Endothelial cell of umbilical vein (primary cell): ENCODE measurements at regions not wholly inside any gene's neighbourhood (a gene's known extent, or its start where the extent isn't known, plus 50 kb on each side); places are given as distances from the start of the nearest gene placed in this dataset.

Source experiments
- BruUV-seq: library from RNA; stranded (reverse); fragments of 400-500 nt; replicated peaks from 2 replicates; lab custom pipeline; 2021; lab: Mats Ljungman, UMichigan
- CTCF ChIA-PET: fragments of 300-600, 350-600 bp; sonication (Branson Sonifier 250); formaldehyde crosslinking; loops from one replicate; lab custom pipeline; 2021; ENCODE audit warnings: antibody characterized with exemption, inconsistent platforms; lab: Charles Lee
- POLR2A ChIA-PET: fragments of 300-600, 350-600 bp; sonication (Branson Sonifier 250); formaldehyde crosslinking; loops from one replicate; lab custom pipeline; 2021; ENCODE audit warnings: antibody characterized with exemption, inconsistent platforms; lab: Charles Lee
- DNase-seq: peaks from one replicate; pipeline ENCODE4 v3.0.0-alpha.2; 2011; ENCODE audit warnings: low read depth, low spot score
- FAIRE-seq: peaks from 2 replicates; lab custom pipeline; 2011; peaks lifted over from hg19 to GRCh38; lab: Jason Lieb, UNC
- H2AFZ ChIP-seq: 2 replicates; pipeline ENCODE4 v1.6.0; 2012; ENCODE audit warnings: low read depth, low read length, control low read depth, inconsistent platforms
- H3K27ac ChIP-seq: 2 replicates; pipeline ENCODE4 v1.5.1; 2011; ENCODE audit warnings: low read depth, mild to moderate bottlenecking, control low read depth, low read length, moderate library complexity; ENCODE audit not compliant: insufficient read depth
- H3K27me3 ChIP-seq, 2 experiments: 2 replicates each; pipeline versions ENCODE4 v1.6.0 to v1.6.1; 2011; ENCODE audit warnings: low read length in 2 of 2, mixed read lengths in 1 of 2; ENCODE audit not compliant: control insufficient read depth in 2 of 2, insufficient read depth in 2 of 2
- H3K36me3 ChIP-seq, 2 experiments: 2 replicates in 1 of 2; 3 replicates in 1 of 2; pipeline ENCODE4 v1.5.1; 2011; ENCODE audit warnings: low read length in 2 of 2, mild to moderate bottlenecking in 1 of 2, moderate library complexity in 1 of 2; ENCODE audit not compliant: control insufficient read depth in 2 of 2, insufficient read depth in 2 of 2; ENCODE audit errors: extremely low read depth in 1 of 2
- H3K4me1 ChIP-seq: 3 replicates; pipeline ENCODE4 v1.5.1; 2011; ENCODE audit warnings: mild to moderate bottlenecking, low read length; ENCODE audit not compliant: control insufficient read depth, insufficient read depth; ENCODE audit errors: extremely low read depth
- H3K4me2 ChIP-seq: 2 replicates; pipeline ENCODE4 v1.6.1; 2011; ENCODE audit warnings: low read length, control low read depth, mixed read lengths; ENCODE audit not compliant: insufficient read depth
- H3K4me3 ChIP-seq, 3 experiments: fragments of 200-600 bp in 1 of 3; sonication (generic), shearing (Covaris generic) in 1 of 3; replicated peaks in 1 of 3; 2 replicates each; pipeline ENCODE4 v1.5.1; 2011 to 2016; ENCODE audit warnings: control low read depth in 3 of 3, low read length in 3 of 3, mild to moderate bottlenecking in 2 of 3, inconsistent platforms in 1 of 3, low read depth in 1 of 3, moderate library complexity in 1 of 3; ENCODE audit not compliant: insufficient read depth in 1 of 3
- H3K79me2 ChIP-seq: 2 replicates; pipeline ENCODE4 v1.6.0; 2012; ENCODE audit warnings: low read length, inconsistent platforms; ENCODE audit not compliant: control insufficient read depth, insufficient read depth
- H3K9ac ChIP-seq: replicated peaks from 2 replicates; pipeline ENCODE3; 2011; ENCODE audit warnings: low read length, control low read depth; ENCODE audit not compliant: insufficient read depth; ENCODE audit errors: extremely low read depth
- H3K9me1 ChIP-seq: replicated peaks from 3 replicates; pipeline ENCODE4 v1.6.0; 2011; ENCODE audit warnings: mild to moderate bottlenecking, low read length; ENCODE audit not compliant: control insufficient read depth, insufficient read depth; ENCODE audit errors: extremely low read depth
- H3K9me3 ChIP-seq: replicated peaks from 2 replicates; pipeline ENCODE4 v1.5.1; 2012; ENCODE audit warnings: low read length, inconsistent platforms; ENCODE audit not compliant: control insufficient read depth, insufficient read depth
- H4K20me1 ChIP-seq: replicated peaks from 2 replicates; pipeline ENCODE3; 2011; ENCODE audit warnings: mild to moderate bottlenecking, low read length; ENCODE audit not compliant: control insufficient read depth, insufficient read depth; ENCODE audit errors: extremely low read depth
- CTCF ChIP-seq, 2 donors: IDR thresholded peaks; 1 replicate in 1 of 2; 2 replicates in 1 of 2; pipeline ENCODE4 v1.5.1; 2011; ENCODE audit warnings: low read length in 2 of 2, mild to moderate bottlenecking in 2 of 2, moderate library complexity in 2 of 2, control low read depth in 1 of 2, inconsistent platforms in 1 of 2, low read depth in 1 of 2; ENCODE audit not compliant: insufficient read depth in 1 of 2; ENCODE audit errors: extremely low read depth in 1 of 2
- EZH2 ChIP-seq: IDR thresholded peaks from 2 replicates; pipeline ENCODE4 v1.6.1; 2012; ENCODE audit warnings: borderline replicate concordance, low read depth, mild to moderate bottlenecking, moderate library complexity, low read length, inconsistent platforms; ENCODE audit not compliant: severe bottlenecking
- FOS ChIP-seq: IDR thresholded peaks from 2 replicates; pipeline ENCODE4 v1.6.1; 2011; ENCODE audit warnings: mild to moderate bottlenecking, low read length, moderate library complexity, borderline replicate concordance; ENCODE audit not compliant: insufficient read depth
- GATA2 ChIP-seq: IDR thresholded peaks from 2 replicates; pipeline ENCODE4 v1.7.0; 2011; ENCODE audit warnings: low read depth, mild to moderate bottlenecking, moderate library complexity, mixed read lengths, low read length; ENCODE audit not compliant: insufficient read length, insufficient read depth
- JUN ChIP-seq: IDR thresholded peaks from 2 replicates; pipeline ENCODE4 v1.6.1; 2011; ENCODE audit warnings: borderline replicate concordance, low read depth; ENCODE audit not compliant: insufficient read length, insufficient read depth
- MAX ChIP-seq: IDR thresholded peaks from 2 replicates; pipeline ENCODE4 v1.6.1; 2011; ENCODE audit not compliant: insufficient read depth, insufficient read length
- MYC ChIP-seq: IDR thresholded peaks from one replicate; pipeline ENCODE4 v1.6.1; 2011; ENCODE audit warnings: mild to moderate bottlenecking, low read depth, low read length
- POLR2A ChIP-seq: IDR thresholded peaks from 2 replicates; pipeline ENCODE4 v1.6.1; 2012; ENCODE audit warnings: low read depth, mild to moderate bottlenecking, control low read depth, low read length
- POLR2AphosphoS5 ChIP-seq: IDR thresholded peaks from 2 replicates; pipeline ENCODE4 v1.6.1; 2012; ENCODE audit warnings: low read depth, mild to moderate bottlenecking, control low read depth, low read length, moderate library complexity; ENCODE audit not compliant: insufficient read depth
- dilution Hi-C: fragments of 300-500 bp; cut with MboI; formaldehyde crosslinking; loops from one replicate; pipeline ENCODE4 v1.15.0; 2019; ENCODE audit warnings: low sequenced_read_pairs; ENCODE audit not compliant: extremely low pct_ligation_motif_present
- intact Hi-C: fragments of 100-400 bp; cut with micrococcal nuclease; formaldehyde crosslinking; loops from one replicate; pipeline ENCODE4 v1.10.0; 2022

GRCh38 chr17:73759734-73760438 is 115.6 kb upstream of the SDK2 start:
- FAIRE-seq (no peak), DNase-seq (no peak)
- ChIA-PET POLR2A (no interaction called here), CTCF (no interaction called here)
- H3K27ac ChIP-seq, result no peak overlapping the region
- no peaks in the 10 kb centered on the region for H3K4me1 ChIP-seq
- H4K20me1 ChIP-seq, result no peaks in the 10 kb centered on the region
- no peak overlapping the region for H2AFZ ChIP-seq
- no peak overlapping the region for H3K9ac ChIP-seq
- BruUV-seq, result no TSS peak
- TF ChIP-seq MYC, result no peak
- TF ChIP-seq POLR2AphosphoS5, result no peak
- no peak for TF ChIP-seq JUN
- TF ChIP-seq POLR2A, result no peak
- no peak for TF ChIP-seq MAX
- TF ChIP-seq GATA2, result no peak
- TF ChIP-seq CTCF (IDR thresholded peaks at IDR 0.05; ENCODE audit: extremely low read depth in 1 of 2, insufficient read depth in 1 of 2, low read depth in 1 of 2, low read length in 2 of 2), result no peak
- no peak for TF ChIP-seq FOS
- TF ChIP-seq EZH2, result no peak
- no peaks in the 10 kb centered on the region for H3K27me3 ChIP-seq
- H3K79me2 ChIP-seq, result no peaks in the 10 kb centered on the region
- no peaks in the 10 kb centered on the region for H3K9me1 ChIP-seq
- dilution Hi-C loops (no loop called here), intact Hi-C loops (no loop called here)
- no peak overlapping the region for H3K4me2 ChIP-seq
- H3K9me3 ChIP-seq, result no peaks in the 10 kb centered on the region
- no peaks in the 10 kb centered on the region for H3K36me3 ChIP-seq
- no peak overlapping the region for H3K4me3 ChIP-seq
